Erythroblast (primary cell): ENCODE measurements at regions not wholly inside any gene's neighbourhood (a gene's known extent, or its start where the extent isn't known, plus 50 kb on each side); places are given as distances from the start of the nearest gene placed in this dataset.

Experiments used
- DNase-seq, 2 experiments: peaks; one replicate each; lab custom pipeline; 2025; lab: John Stamatoyannopoulos, UW
- GATA1 ChIP-seq: IDR thresholded peaks from 2 replicates; pipeline ENCODE4 v1.6.1; 2011; ENCODE audit warnings: low read depth, mild to moderate bottlenecking, control low read depth, low read length, moderate library complexity
- POLR2A ChIP-seq: IDR thresholded peaks from 2 replicates; pipeline ENCODE4 v1.6.1; 2011; ENCODE audit warnings: mild to moderate bottlenecking, low read length

DNA sequence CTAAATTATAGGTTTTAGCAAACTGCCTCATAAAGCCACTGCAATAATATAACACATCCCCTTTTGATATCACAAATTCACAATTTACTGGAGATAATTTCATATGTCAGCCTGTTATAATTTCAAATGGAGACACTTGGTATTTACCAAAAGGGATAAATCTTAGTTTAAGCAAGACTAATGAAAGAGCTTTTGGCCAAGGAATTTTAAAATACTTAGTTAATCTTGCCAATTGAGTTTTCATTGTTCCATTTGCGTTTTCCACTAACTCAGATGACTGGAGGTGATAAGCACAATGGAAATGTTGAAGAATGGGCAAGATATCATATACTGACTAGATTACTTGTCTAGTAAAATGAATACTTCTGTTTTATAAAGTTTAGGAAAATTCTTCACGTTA is 379.3 kb upstream of the SYT4 start:
- no peak for DNase-seq
- no peak for TF ChIP-seq GATA1
- TF ChIP-seq POLR2A: no peak

GRCh38 chr18:43661570-43661969 is 384.3 kb upstream of the SYT4 start:
- DNase-seq: peak; percentile 7 to 25
- TF ChIP-seq POLR2A: no peak
- no peak for TF ChIP-seq GATA1

- no peak for TF ChIP-seq GATA1
- no peak for TF ChIP-seq POLR2A
- DNase-seq: no peak
Observed at GRCh38 chr18:43662657-43663056, 385.4 kb upstream of the SYT4 start.

GRCh38 chr18:43663159-43663558 is 385.9 kb upstream of the SYT4 start:
- TF ChIP-seq GATA1: no peak
- no peak for TF ChIP-seq POLR2A
- DNase-seq: no peak

GRCh38 chr18:43664487-43665008 is 387.3 kb upstream of the SYT4 start:
- DNase-seq: no peak
- no peak for TF ChIP-seq POLR2A
- no peak for TF ChIP-seq GATA1

DNA sequence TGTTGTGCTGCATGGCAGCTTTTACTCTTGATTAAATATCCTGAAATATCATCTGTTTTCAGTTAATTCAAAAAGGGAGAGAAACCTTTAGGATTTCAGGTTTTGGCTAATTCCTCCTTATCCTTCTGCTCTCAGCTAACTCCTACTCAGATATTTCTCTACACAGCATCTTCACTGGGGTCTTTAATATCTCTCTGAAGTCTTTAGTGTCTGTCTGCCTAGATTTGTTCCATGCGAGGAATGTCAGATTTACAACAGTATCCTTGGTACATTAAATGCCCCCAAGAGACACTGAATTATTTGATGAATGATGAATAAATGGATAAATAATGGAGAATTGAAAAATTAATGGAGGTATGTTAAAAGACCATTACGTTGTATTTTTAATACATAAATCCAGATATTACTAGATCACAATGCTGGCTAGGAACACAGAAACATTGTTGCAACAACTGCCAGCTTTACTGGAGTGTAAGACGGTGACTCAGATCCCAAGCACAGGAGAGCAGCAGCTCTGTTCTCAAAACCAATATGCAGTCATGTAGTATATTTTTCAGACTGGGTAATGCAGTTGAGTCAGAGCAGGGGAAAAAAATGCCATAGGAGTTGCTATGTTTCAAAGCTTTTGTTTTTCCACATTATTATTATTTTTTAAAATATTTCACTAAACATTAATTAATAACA is 388.0 kb upstream of the SYT4 start:
- TF ChIP-seq GATA1 (no peak), POLR2A (no peak)
- no peak for DNase-seq

DNA sequence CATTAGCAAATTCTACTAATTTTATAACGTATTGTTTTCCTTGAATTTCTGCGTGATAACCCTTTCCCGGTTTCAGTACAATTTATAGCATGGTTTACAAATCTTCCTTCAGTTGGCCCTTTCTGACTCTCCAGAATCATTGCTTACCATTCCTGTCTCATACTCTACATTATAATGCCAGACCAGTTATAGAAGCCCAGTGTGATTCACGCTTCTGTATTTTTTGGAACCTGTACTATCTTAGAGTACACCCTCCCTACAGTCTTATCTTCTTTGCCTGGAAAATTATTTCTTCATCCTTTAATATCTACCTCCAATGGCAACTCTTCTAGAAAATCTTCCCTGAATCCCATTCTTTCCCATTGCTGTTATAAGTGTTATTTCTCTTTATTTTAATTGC is 391.6 kb upstream of the SYT4 start:
- TF ChIP-seq POLR2A: no peak
- TF ChIP-seq GATA1: no peak
- no peak for DNase-seq

DNA sequence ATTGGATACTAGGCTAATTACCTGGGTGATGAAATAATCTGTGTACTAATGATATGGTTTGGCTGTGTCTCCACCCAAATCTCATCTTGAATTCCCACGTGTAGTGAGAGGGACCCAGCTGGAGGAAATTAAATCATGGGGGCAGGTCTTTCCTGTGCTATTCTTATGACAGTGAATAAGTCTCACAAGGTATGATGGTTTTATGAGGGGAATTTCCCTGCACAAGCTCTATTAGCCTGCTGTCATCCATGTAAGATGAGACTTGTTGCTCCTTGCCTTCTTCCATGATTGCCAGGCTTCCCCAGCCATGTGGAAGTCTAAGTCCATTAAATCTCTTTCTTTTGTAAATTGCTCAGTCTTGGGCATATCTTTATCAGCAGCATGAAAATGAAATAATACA is 394.1 kb upstream of the SYT4 start:
- TF ChIP-seq POLR2A: no peak
- TF ChIP-seq GATA1: no peak
- no peak for DNase-seq

- TF ChIP-seq GATA1: no peak
- TF ChIP-seq POLR2A: no peak
- no peak for DNase-seq
Observed at GRCh38 chr18:43680096-43680495, 402.8 kb upstream of the SYT4 start.

GRCh38 chr18:43681661-43682060 is 404.4 kb upstream of the SYT4 start:
- TF ChIP-seq GATA1: no peak
- no peak for TF ChIP-seq POLR2A
- no peak for DNase-seq

- TF ChIP-seq POLR2A (no peak), GATA1 (no peak)
Observed at GRCh38 chr18:43682196-43682595, 404.9 kb upstream of the SYT4 start.

GRCh38 chr18:43686709-43687108 is 409.4 kb upstream of the SYT4 start:
- no peak for TF ChIP-seq GATA1
- no peak for TF ChIP-seq POLR2A
- no peak for DNase-seq

More at GRCh38 chr18:43682196-43682595, 404.9 kb upstream of the SYT4 start:
- no peak for DNase-seq

DNA sequence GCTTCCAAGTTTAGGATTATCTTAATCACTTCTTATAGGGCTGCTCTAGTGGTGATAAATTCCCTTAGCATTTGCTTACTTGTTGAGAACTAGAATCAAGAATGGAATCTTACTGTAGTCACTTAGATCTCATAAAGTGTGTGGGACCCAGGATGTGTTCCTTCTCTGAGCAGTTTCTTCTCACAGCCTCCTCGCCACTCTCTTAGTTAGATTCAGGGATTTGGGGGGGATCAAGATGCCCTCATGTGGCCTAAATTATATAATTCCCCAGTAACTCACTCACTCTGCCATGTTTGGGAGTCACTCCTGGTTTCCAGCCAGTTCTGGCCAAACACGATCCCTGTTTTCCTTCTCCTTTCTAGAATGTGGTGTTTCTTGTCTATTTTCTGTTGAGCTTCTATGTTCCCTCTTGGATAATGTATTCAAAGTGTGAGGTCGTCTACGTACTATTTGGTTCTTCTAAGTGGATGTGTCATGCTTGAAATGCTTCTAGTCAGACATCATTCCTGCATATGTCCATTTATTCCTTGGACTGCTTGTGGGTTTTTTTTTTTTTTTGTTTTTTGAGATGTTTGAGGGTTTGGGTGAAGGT is 414.9 kb upstream of the SYT4 start:
- no peak for DNase-seq
- TF ChIP-seq GATA1 (no peak), POLR2A (no peak)

GRCh38 chr18:43702399-43702798 is 425.1 kb upstream of the SYT4 start:
- no peak for TF ChIP-seq POLR2A
- TF ChIP-seq GATA1: no peak
- no peak for DNase-seq
